Suprapubic skin (tissue), 4 donors: ENCODE measurements at regions not wholly inside any gene's neighbourhood (a gene's known extent, or its start where the extent isn't known, plus 50 kb on each side); places are given as distances from the start of the nearest gene placed in this dataset.

Experiments
- DNase-seq, 2 donors: peaks; one replicate each; pipeline ENCODE4 v3.0.0-alpha.2; 2019; ENCODE audit warnings: low spot score in 2 of 2
- H3K27ac ChIP-seq: fragments of 200-600 bp; sonication (generic); one replicate; pipeline ENCODE4 v1.5.1; 2019
- H3K27me3 ChIP-seq: fragments of 200-600 bp; sonication (generic); one replicate; pipeline ENCODE4 v1.5.1; 2019
- H3K36me3 ChIP-seq: fragments of 200-600 bp; sonication (generic); one replicate; pipeline ENCODE4 v1.5.1; 2019
- H3K4me1 ChIP-seq: fragments of 200-600 bp; sonication (generic); one replicate; pipeline ENCODE4 v1.5.1; 2019
- H3K4me3 ChIP-seq: fragments of 200-600 bp; sonication (generic); one replicate; pipeline ENCODE4 v1.5.1; 2019; ENCODE audit warnings: mild to moderate bottlenecking
- H3K9me3 ChIP-seq: fragments of 200-600 bp; sonication (generic); one replicate; pipeline ENCODE4 v1.5.1; 2019
- EP300 ChIP-seq: sonication (generic); formaldehyde crosslinking; IDR thresholded peaks from one replicate; pipeline ENCODE4 v1.6.1; 2017; ENCODE audit warnings: antibody characterized with exemption
- POLR2A ChIP-seq, 2 donors: fragments of 450-650 bp; IDR thresholded peaks; one replicate each; pipeline ENCODE4 v1.6.1; 2017; ENCODE audit warnings: antibody characterized with exemption in 2 of 2, mild to moderate bottlenecking in 2 of 2, moderate library complexity in 2 of 2
- POLR2AphosphoS5 ChIP-seq, 3 donors: sonication (generic); formaldehyde crosslinking; IDR thresholded peaks; one replicate each; pipeline ENCODE4 v1.6.1; 2017; ENCODE audit warnings: antibody characterized with exemption in 3 of 3
- WGBS: methylation state at CpG from one replicate; pipeline ENCODE4 v1.1.5; 2018; 5-methylcytosine and 5-hydroxymethylcytosine counted together
- TF ChIP-seq, protein P1 (sequence below), 2 donors: fragments of 200-600 bp in 1 of 2; fragments of 450-650 bp in 1 of 2; sonication (generic) in 1 of 2; IDR thresholded peaks; one replicate each; pipeline ENCODE4 v1.5.1; 2016 to 2019; ENCODE audit warnings: antibody characterized with exemption in 2 of 2, mild to moderate bottlenecking in 1 of 2, moderate library complexity in 1 of 2

DNA sequence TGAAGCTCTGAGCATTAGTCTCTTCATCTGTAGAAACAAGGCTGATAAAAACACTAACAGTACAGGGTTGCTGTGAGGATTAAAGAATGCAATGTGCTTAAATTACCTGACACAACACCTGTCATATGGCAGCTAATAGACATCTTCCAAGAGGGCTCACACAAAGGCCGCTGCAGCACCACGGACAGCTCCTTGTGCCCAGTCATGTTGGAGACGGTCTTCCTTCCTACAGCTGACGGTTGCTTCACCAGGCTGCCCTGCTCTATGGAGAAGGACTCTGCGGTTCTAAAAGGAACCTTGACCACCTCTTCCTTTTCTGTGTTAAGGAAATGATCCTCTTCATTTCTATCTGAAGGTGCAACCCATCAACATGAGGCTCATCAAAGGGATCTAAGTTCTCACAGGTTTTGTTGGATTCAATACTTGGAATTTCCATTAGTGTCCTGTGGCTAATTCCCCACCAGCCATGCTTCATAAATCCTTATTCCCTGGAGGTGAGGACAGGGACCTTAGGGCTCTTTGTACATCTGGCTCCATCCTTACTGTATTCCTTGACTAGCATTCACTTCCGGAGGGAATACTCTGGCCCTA lies 138.9 kb upstream of the CES5A start:
- no peaks in the 10 kb centered on the region for H3K4me1 ChIP-seq
- no peak overlapping the region for H3K27ac ChIP-seq
- TF ChIP-seq POLR2A (IDR thresholded peaks at IDR 0.05) (no peak), EP300 (no peak), POLR2AphosphoS5 (IDR thresholded peaks at IDR 0.05) (no peak)
- TF ChIP-seq, protein P1, sequence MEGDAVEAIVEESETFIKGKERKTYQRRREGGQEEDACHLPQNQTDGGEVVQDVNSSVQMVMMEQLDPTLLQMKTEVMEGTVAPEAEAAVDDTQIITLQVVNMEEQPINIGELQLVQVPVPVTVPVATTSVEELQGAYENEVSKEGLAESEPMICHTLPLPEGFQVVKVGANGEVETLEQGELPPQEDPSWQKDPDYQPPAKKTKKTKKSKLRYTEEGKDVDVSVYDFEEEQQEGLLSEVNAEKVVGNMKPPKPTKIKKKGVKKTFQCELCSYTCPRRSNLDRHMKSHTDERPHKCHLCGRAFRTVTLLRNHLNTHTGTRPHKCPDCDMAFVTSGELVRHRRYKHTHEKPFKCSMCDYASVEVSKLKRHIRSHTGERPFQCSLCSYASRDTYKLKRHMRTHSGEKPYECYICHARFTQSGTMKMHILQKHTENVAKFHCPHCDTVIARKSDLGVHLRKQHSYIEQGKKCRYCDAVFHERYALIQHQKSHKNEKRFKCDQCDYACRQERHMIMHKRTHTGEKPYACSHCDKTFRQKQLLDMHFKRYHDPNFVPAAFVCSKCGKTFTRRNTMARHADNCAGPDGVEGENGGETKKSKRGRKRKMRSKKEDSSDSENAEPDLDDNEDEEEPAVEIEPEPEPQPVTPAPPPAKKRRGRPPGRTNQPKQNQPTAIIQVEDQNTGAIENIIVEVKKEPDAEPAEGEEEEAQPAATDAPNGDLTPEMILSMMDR (IDR thresholded peaks at IDR 0.05) = no peak
- no peak overlapping the region for H3K4me3 ChIP-seq
- WGBS = 21% methylated on average over 6 of the region's 6 CpGs
- H3K36me3 ChIP-seq = no peaks in the 10 kb centered on the region
- H3K27me3 ChIP-seq = peaks cover 9% of the 10 kb centered on the region
- DNase-seq = no peak
- no peaks in the 10 kb centered on the region for H3K9me3 ChIP-seq

GRCh38 chr16:56012482-56012811 lies 137.3 kb upstream of the CES5A start:
- H3K4me3 ChIP-seq = no peak overlapping the region
- H3K27me3 ChIP-seq = peaks cover 15% of the 10 kb centered on the region
- TF ChIP-seq POLR2AphosphoS5 (IDR thresholded peaks at IDR 0.05) = no peak
- TF ChIP-seq EP300 = no peak
- no peak for TF ChIP-seq POLR2A (IDR thresholded peaks at IDR 0.05)
- TF ChIP-seq, protein P1 (IDR thresholded peaks at IDR 0.05) = no peak
- H3K27ac ChIP-seq = no peak overlapping the region
- WGBS = 73% methylated on average over 3 of the region's 3 CpGs
- DNase-seq = no peak
- H3K9me3 ChIP-seq = no peaks in the 10 kb centered on the region
- H3K36me3 ChIP-seq = no peaks in the 10 kb centered on the region
- H3K4me1 ChIP-seq = no peaks in the 10 kb centered on the region

GRCh38 chr16:56011808-56012481 lies 136.8 kb upstream of the CES5A start:
- no peak for DNase-seq
- no peak for TF ChIP-seq EP300
- no peak for TF ChIP-seq POLR2A (IDR thresholded peaks at IDR 0.05)
- TF ChIP-seq POLR2AphosphoS5 (IDR thresholded peaks at IDR 0.05) = no peak
- TF ChIP-seq, protein P1 (IDR thresholded peaks at IDR 0.05) = no peak
- 37% methylated on average over 2 of the region's 3 CpGs for whole genome bisulfite sequencing
- H3K4me3 ChIP-seq = no peak overlapping the region
- H3K9me3 ChIP-seq = no peaks in the 10 kb centered on the region
- H3K4me1 ChIP-seq = no peaks in the 10 kb centered on the region
- H3K27ac ChIP-seq = no peak overlapping the region
- peaks cover 15% of the 10 kb centered on the region for H3K27me3 ChIP-seq
- no peaks in the 10 kb centered on the region for H3K36me3 ChIP-seq

DNA sequence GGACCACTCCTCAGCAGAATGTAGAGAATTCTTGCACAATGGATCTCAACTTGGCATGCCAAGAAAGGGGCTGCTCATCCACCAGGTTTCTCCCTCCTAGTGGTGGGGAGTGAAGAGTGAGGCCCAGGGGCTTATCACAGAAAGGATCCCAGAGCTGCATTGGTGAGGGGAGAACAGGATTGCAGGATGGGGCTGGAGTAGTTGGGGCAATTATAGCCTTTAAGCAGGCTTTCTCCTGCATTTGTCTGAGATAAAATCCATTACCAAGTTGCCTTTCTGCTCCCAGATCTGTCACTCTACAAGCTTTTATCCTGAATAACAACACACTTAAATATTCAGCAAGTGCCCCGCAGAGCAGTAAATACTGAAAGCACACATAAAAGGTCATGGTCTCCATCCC lies 130.8 kb upstream of the CES5A start:
- Histone ChIP-seq H3K36me3 (no peaks in the 10 kb centered on the region), H3K27me3 (peaks cover 9% of the 10 kb centered on the region), H3K27ac (no peak overlapping the region), H3K4me3 (no peak overlapping the region), H3K9me3 (no peaks in the 10 kb centered on the region), H3K4me1 (no peaks in the 10 kb centered on the region)
- TF ChIP-seq POLR2A (IDR thresholded peaks at IDR 0.05) (no peak), EP300 (no peak), POLR2AphosphoS5 (IDR thresholded peaks at IDR 0.05) (no peak)
- TF ChIP-seq, protein P1 (IDR thresholded peaks at IDR 0.05) = no peak
- WGBS = 86% methylated on average over 1 of the region's 1 CpG
- no peak for DNase-seq

DNA sequence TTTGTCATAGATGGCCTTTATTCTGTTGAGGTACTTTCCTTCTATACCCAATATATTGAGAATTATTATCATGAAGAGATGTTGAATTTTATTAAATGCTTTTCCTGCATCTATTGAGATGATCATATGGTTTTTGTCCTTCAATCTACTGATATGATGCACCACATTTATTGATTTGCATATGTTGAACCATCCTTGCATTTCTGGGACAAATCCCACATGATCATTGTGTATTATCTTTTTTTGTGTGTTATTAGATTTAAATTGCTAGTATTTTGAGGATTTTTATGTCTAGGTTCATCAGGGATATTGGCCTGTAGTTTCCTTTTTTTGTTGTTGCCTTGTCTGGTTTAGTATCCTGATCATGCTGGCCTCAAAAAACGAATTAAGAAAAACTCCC lies 124.5 kb upstream of the CES5A start:
- Histone ChIP-seq H3K9me3 (peaks cover 4% of the 10 kb centered on the region), H3K4me1 (no peaks in the 10 kb centered on the region), H3K27ac (no peak overlapping the region), H3K27me3 (no peaks in the 10 kb centered on the region), H3K4me3 (no peak overlapping the region), H3K36me3 (no peaks in the 10 kb centered on the region)
- DNase-seq = no peak
- TF ChIP-seq POLR2AphosphoS5 (IDR thresholded peaks at IDR 0.05) = no peak
- TF ChIP-seq EP300 = no peak
- TF ChIP-seq POLR2A (IDR thresholded peaks at IDR 0.05) = no peak
- TF ChIP-seq, protein P1 (IDR thresholded peaks at IDR 0.05) = no peak
- WGBS = 51% methylated on average over 1 of the region's 1 CpG
